GM12865 (cell line): ENCODE measurements at regions not wholly inside any gene's neighbourhood (a gene's known extent, or its start where the extent isn't known, plus 50 kb on each side); places are given as distances from the start of the nearest gene placed in this dataset.
"Not testable (repeated sequence)": the region's sequence is repeated elsewhere in the genome, so short reads cannot be mapped to it uniquely, and the experiment has no call there.

Experiments used
- DNase-seq: peaks from one replicate; pipeline ENCODE4 v3.0.0; 2010; ENCODE audit warnings: low read depth
- H3K4me3 ChIP-seq: 2 replicates; pipeline ENCODE4 v1.5.1; 2011; ENCODE audit warnings: mild to moderate bottlenecking, low read depth, low read length, control low read depth
- CTCF ChIP-seq: IDR thresholded peaks from 2 replicates; pipeline ENCODE4 v1.5.1; 2011; ENCODE audit warnings: low read length, control low read depth, low read depth, inconsistent platforms; ENCODE audit not compliant: insufficient read depth; ENCODE audit errors: missing control alignments

DNA sequence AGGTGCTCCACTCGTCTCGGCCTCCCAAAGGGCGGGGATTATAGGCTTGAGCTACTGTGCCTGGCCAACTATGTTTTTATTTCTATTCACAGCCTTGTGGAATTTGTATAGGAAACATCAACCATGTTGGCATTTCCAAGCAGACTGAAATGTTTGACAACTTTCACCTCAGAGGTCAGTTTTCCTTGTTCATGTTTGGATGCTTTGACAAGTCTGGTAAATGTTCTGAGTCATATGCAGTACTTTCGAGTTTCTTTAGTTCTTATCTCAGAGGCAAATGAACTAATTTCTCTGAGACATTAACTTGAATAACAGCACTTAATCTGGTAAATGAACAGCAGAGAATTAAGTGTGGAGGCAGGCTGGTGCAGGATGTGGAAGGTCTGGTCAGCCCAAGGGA lies 373.4 kb upstream of the SYNCRIP start:
- no peak for TF ChIP-seq CTCF
- peak; percentile 19 for DNase-seq
- H3K4me3 ChIP-seq = no peak overlapping the region

DNA sequence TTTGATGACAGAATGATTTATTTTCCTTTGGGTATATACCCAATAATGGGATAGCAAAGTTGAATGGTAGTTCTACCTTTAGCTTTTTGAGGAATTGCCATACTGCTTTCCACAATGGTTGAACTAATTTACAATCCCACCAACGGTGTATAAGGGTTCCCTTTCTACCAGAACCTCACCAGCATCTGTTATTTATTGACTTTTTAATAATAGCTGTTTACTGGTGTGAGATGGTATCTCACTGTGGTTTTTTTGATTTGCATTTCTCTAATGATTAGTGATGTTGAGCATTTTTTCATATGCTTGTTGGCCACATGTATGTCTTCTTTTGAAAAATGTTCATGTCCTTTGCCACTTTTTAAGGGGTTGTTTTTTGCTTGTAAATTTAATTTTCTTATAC lies 370.3 kb upstream of the SYNCRIP start:
- DNase-seq, H3K4me3 ChIP-seq: not testable (repeated sequence)

DNA sequence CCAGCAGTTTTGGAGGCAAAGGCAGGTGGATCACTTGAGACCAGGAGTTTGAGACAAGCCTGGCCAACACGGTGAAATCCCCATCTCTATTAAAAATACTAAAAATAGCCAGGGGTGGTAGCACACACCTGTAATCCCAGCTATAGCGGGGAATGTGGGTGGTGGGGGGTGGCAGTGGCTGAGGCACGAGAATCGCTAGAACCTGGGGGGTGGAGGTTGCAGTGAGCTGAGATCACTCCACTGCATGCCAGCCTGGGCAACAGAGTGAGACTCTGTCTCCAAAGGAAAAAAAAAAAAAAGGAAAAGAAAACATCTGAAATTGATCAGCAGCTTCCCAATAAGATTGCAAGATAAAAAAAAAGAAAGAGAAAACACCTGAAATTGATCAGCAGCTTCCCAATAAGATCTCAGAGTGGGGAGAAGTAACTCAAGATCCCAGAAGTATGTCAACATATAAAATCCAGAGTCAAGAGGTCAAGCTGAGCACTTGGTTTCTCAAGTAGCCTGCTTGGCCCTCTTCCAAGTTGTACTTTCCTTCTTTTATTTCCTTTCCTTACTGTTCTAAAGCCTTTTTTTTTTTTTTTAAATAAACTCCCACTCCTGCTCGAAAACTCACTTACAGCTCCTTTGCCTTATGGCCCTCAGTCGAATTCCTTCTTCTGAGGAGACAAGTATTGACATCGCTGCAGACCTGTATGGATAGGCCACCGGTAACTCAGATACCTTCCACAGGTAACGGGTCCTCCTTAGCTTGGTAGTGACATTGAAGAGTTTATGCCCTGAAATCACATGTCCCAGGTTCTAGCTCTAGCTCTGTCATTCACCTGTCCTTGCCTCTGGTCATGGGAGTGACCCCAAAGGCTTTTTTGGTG lies 368.5 kb upstream of the SYNCRIP start:
- TF ChIP-seq CTCF = no peak
- no peak overlapping the region for H3K4me3 ChIP-seq
- DNase-seq = no peak

- TF ChIP-seq CTCF = no peak
- no peak overlapping the region for H3K4me3 ChIP-seq
- DNase-seq = peak; percentile 30
These were observed 354.5 kb upstream of the SYNCRIP start for GRCh38 chr6:85997206-85997605.

- TF ChIP-seq CTCF = no peak
- DNase-seq = no peak
- H3K4me3 ChIP-seq = no peak overlapping the region
These were observed 353.3 kb upstream of the SYNCRIP start for GRCh38 chr6:85996034-85996375.

- no peak overlapping the region for H3K4me3 ChIP-seq
- no peak for DNase-seq
- no peak for TF ChIP-seq CTCF
These were observed 352.8 kb upstream of the SYNCRIP start for GRCh38 chr6:85995339-85996033.

DNA sequence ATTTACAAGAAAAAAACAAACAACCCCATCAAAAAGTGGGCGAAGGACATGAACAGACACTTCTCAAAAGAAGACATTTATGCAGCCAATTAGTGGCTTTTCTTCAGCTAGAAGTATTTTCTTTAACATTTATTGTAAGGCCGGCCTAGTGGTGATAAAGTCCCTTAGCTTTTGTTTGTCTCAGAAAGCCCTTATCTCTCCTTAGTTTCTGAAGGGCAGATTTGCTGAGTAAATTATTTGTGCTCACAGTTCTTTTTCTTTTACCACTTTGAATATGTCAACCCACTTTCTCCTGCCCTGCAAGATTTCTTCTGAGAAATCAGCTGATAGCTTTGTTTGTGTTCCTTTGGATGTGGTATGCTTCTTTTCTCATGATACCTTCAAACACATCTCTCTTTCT lies 344.0 kb upstream of the SYNCRIP start:
- no peak for DNase-seq
- TF ChIP-seq CTCF = no peak
- no peak overlapping the region for H3K4me3 ChIP-seq
